BE2C (cell line): ENCODE measurements at regions not wholly inside any gene's neighbourhood (a gene's known extent, or its start where the extent isn't known, plus 50 kb on each side); places are given as distances from the start of the nearest gene placed in this dataset.

Source experiments
- DNase-seq: peaks from one replicate; pipeline ENCODE4 v3.0.0-alpha.2; 2020
- H3K27me3 ChIP-seq: fragments of 250-450 bp; sonication (Bioruptor Pico); 2 replicates; pipeline ENCODE4 v1.5.1; 2020; ENCODE audit warnings: mild to moderate bottlenecking
- H3K36me3 ChIP-seq: fragments of 250-450 bp; sonication (Bioruptor Pico); 2 replicates; pipeline ENCODE4 v1.5.1; 2020; ENCODE audit warnings: mild to moderate bottlenecking
- H3K4me1 ChIP-seq: fragments of 250-450 bp; sonication (Bioruptor Pico); 2 replicates; pipeline ENCODE4 v1.5.1; 2020
- H3K4me3 ChIP-seq: 2 replicates; pipeline ENCODE4 v1.5.1; 2011; ENCODE audit warnings: low read depth, low read length
- H3K9me3 ChIP-seq: fragments of 250-450 bp; sonication (Bioruptor Pico); 2 replicates; pipeline ENCODE4 v1.5.1; 2020
- CTCF ChIP-seq: IDR thresholded peaks from 2 replicates; pipeline ENCODE4 v1.5.1; 2012; ENCODE audit warnings: mild to moderate bottlenecking, low read depth, low read length

GRCh38 chr1:80363689-80364475, 1357.4 kb upstream of the ADGRL4 start:
- H3K4me1 ChIP-seq: no peaks in the 10 kb centered on the region
- no peaks in the 10 kb centered on the region for H3K36me3 ChIP-seq
- TF ChIP-seq CTCF: no peak
- no peaks in the 10 kb centered on the region for H3K27me3 ChIP-seq
- no peaks in the 10 kb centered on the region for H3K9me3 ChIP-seq
- no peak overlapping the region for H3K4me3 ChIP-seq
- no peak for DNase-seq

- no peaks in the 10 kb centered on the region for H3K36me3 ChIP-seq
- H3K27me3 ChIP-seq: no peaks in the 10 kb centered on the region
- no peak for DNase-seq
- no peak overlapping the region for H3K4me3 ChIP-seq
- H3K9me3 ChIP-seq: no peaks in the 10 kb centered on the region
- no peaks in the 10 kb centered on the region for H3K4me1 ChIP-seq
- no peak for TF ChIP-seq CTCF
Observed at GRCh38 chr1:80359666-80360065, 1353.1 kb upstream of the ADGRL4 start.

GRCh38 chr1:80349218-80349617, 1342.7 kb upstream of the ADGRL4 start:
- Histone ChIP-seq H3K36me3 (no peaks in the 10 kb centered on the region), H3K9me3 (no peaks in the 10 kb centered on the region), H3K27me3 (no peaks in the 10 kb centered on the region), H3K4me1 (no peaks in the 10 kb centered on the region), H3K4me3 (no peak overlapping the region)
- no peak for TF ChIP-seq CTCF
- no peak for DNase-seq

- TF ChIP-seq CTCF: no peak
- no peak for DNase-seq
- H3K36me3 ChIP-seq: no peaks in the 10 kb centered on the region
- H3K4me3 ChIP-seq: no peak overlapping the region
- no peaks in the 10 kb centered on the region for H3K9me3 ChIP-seq
- H3K27me3 ChIP-seq: no peaks in the 10 kb centered on the region
- no peaks in the 10 kb centered on the region for H3K4me1 ChIP-seq
Observed at GRCh38 chr1:80341021-80341420, 1334.5 kb upstream of the ADGRL4 start.

- no peak for TF ChIP-seq CTCF
- Histone ChIP-seq H3K36me3 (no peaks in the 10 kb centered on the region), H3K4me1 (no peaks in the 10 kb centered on the region), H3K27me3 (no peaks in the 10 kb centered on the region), H3K4me3 (no peak overlapping the region), H3K9me3 (no peaks in the 10 kb centered on the region)
- no peak for DNase-seq
Observed at GRCh38 chr1:80318108-80318507, 1311.6 kb upstream of the ADGRL4 start.

GRCh38 chr1:80310703-80311245, 1304.2 kb upstream of the ADGRL4 start:
- H3K9me3 ChIP-seq: no peaks in the 10 kb centered on the region
- no peaks in the 10 kb centered on the region for H3K4me1 ChIP-seq
- no peak overlapping the region for H3K4me3 ChIP-seq
- no peaks in the 10 kb centered on the region for H3K27me3 ChIP-seq
- H3K36me3 ChIP-seq: no peaks in the 10 kb centered on the region
- DNase-seq: no peak
- TF ChIP-seq CTCF: no peak
